Left ventricle myocardium inferior (tissue), 1 donor: ENCODE measurements at regions not wholly inside any gene's neighbourhood (a gene's known extent, or its start where the extent isn't known, plus 50 kb on each side); places are given as distances from the start of the nearest gene placed in this dataset.

Experiments used
- DNase-seq: peaks from one replicate; pipeline ENCODE4 v3.0.0-alpha.2; 2020
- H3K27ac ChIP-seq: fragments of 200-600 bp; replicated peaks from 2 replicates; pipeline ENCODE4 v1.8.0; 2021
- H3K27me3 ChIP-seq: fragments of 200-600 bp; 2 replicates; pipeline ENCODE4 v1.8.0; 2021; ENCODE audit warnings: low read depth
- H3K36me3 ChIP-seq: fragments of 200-600 bp; 2 replicates; pipeline ENCODE4 v1.8.0; 2021
- H3K4me1 ChIP-seq: fragments of 200-600 bp; 2 replicates; pipeline ENCODE4 v1.8.0; 2021
- H3K4me3 ChIP-seq: fragments of 200-600 bp; 2 replicates; pipeline ENCODE4 v1.8.0; 2021; ENCODE audit warnings: mild to moderate bottlenecking, moderate library complexity
- H3K9me3 ChIP-seq: fragments of 200-600 bp; replicated peaks from 2 replicates; pipeline ENCODE4 v1.8.0; 2021
- CTCF ChIP-seq: fragments of 200-600 bp; IDR thresholded peaks from 2 replicates; pipeline ENCODE4 v1.8.0; 2021; ENCODE audit warnings: antibody characterized with exemption, mild to moderate bottlenecking, borderline replicate concordance
- intact Hi-C: fragments of 100-400 bp; cut with micrococcal nuclease; formaldehyde crosslinking; loops from one replicate; pipeline ENCODE4 v1.11.0; 2022
- donor health status: DM: no; HTN: yes; CAD: no; lungs with severe emphysema.

- Histone ChIP-seq H3K4me1 (no peaks in the 10 kb centered on the region), H3K4me3 (no peak overlapping the region), H3K27ac (no peak overlapping the region), H3K9me3 (no peaks in the 10 kb centered on the region), H3K27me3 (peaks cover 35% of the 10 kb centered on the region), H3K36me3 (no peaks in the 10 kb centered on the region)
- no peak for DNase-seq
- intact Hi-C loops: no loop called here
- no peak for TF ChIP-seq CTCF
Observed at GRCh38 chr7:156109076-156109475, 296.8 kb upstream of the SHH start.

DNA sequence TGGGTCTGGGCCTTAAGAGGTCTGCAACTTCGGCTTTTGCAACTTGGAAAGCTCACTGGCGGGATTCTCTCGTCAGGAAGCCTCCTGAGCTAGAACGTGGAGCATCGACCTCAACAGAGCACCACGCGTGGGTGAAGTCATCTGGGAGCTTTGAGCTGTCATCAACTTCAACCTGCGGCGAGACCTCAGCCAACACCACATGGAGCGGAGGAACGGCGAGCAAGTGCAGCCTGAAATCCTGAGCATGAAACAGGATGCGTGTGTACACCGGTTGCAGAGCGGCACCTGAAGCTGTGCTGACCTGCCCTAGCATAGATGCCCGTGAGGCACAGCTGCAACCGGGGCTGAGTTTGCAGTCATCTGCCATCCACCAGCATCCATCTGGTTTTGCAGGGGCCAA, 295.7 kb upstream of the SHH start:
- intact Hi-C loops: no loop called here
- peaks cover 36% of the 10 kb centered on the region for H3K27me3 ChIP-seq
- no peaks in the 10 kb centered on the region for H3K4me1 ChIP-seq
- no peaks in the 10 kb centered on the region for H3K36me3 ChIP-seq
- no peak for TF ChIP-seq CTCF
- no peak overlapping the region for H3K27ac ChIP-seq
- H3K9me3 ChIP-seq: no peaks in the 10 kb centered on the region
- H3K4me3 ChIP-seq: no peak overlapping the region
- no peak for DNase-seq

- Histone ChIP-seq H3K4me1 (no peaks in the 10 kb centered on the region), H3K27ac (no peak overlapping the region), H3K9me3 (no peaks in the 10 kb centered on the region), H3K36me3 (no peaks in the 10 kb centered on the region), H3K27me3 (peaks cover 37% of the 10 kb centered on the region), H3K4me3 (no peak overlapping the region)
- intact Hi-C loops: no loop called here
- DNase-seq: no peak
- no peak for TF ChIP-seq CTCF
Observed at GRCh38 chr7:156106107-156106426, 293.8 kb upstream of the SHH start.

DNA sequence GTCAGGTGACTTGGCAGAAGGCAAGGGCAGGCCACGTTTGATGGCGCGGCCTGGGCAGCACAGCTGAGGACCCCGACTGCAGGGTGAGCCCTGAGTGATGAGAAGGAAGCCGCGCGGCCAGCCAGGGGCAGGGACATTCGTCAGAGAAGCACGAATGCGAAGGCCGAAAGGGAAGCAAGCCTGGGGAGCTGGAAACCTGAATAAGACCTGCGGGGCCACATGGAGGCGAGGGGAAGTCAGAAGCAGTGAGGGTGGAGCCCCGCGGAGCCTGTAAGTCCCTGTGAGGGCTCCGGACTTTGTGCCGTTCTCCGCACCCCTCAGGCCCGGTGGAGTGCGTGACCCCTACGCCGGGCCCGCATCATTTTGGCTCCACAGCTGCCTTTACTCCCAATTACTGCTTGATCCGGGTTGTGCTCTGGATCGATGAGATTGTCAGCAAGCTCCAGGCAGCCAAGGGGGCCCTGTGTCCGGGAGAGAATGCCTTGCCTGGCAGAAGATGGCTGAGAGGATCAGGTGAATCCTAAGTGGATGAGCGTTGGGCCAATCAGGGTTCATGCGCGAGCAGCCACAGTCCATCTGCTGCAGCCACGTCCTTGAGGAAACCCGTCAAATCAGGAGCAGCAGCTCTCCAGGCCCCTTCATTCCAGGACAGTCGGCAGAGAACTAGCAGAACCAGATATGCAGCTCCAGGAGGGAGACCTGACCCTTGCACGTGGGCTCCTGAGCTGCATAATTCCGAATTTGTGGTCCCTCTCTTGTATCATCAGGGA, 293.3 kb upstream of the SHH start:
- no peaks in the 10 kb centered on the region for H3K36me3 ChIP-seq
- H3K27ac ChIP-seq: no peak overlapping the region
- DNase-seq: no peak
- peaks cover 37% of the 10 kb centered on the region for H3K27me3 ChIP-seq
- intact Hi-C loops: no loop called here
- no peaks in the 10 kb centered on the region for H3K4me1 ChIP-seq
- TF ChIP-seq CTCF: no peak
- no peak overlapping the region for H3K4me3 ChIP-seq
- no peaks in the 10 kb centered on the region for H3K9me3 ChIP-seq

- no peak overlapping the region for H3K4me3 ChIP-seq
- no peaks in the 10 kb centered on the region for H3K9me3 ChIP-seq
- no peak overlapping the region for H3K27ac ChIP-seq
- peaks cover 42% of the 10 kb centered on the region for H3K27me3 ChIP-seq
- intact Hi-C loops: no loop called here
- no peak for DNase-seq
- H3K36me3 ChIP-seq: no peaks in the 10 kb centered on the region
- no peak for TF ChIP-seq CTCF
- no peaks in the 10 kb centered on the region for H3K4me1 ChIP-seq
Observed at GRCh38 chr7:156104501-156105336, 292.5 kb upstream of the SHH start.
